ENCODE measurements at regions not wholly inside any gene's neighbourhood (a gene's known extent, or its start where the extent isn't known, plus 50 kb on each side); places are given as distances from the start of the nearest gene placed in this dataset.

DNA sequence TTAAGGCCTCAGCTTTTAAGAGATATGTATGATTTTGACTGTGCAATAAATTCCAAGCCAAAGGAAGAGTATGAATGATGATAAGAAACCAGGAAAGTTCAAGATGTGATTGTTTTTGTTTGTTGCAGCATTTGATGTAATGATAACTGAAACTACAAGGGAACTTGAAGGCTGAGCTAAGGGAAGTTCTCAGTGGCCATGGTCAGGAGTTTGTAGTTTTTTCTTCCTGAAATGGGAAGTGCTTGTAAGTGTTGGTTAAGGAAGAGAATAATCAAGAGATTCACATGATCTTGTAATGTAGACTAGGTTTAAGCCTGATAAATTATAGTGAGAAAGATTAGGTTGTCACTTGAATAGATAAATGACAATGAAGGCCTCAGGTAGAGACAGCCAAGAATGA lies 53.4 kb downstream of the PTCHD4 start:
- no peak for DNase-seq

- no peak for DNase-seq
Measured at GRCh38 chr6:48048451-48049146, 62.4 kb downstream of the PTCHD4 start.

DNA sequence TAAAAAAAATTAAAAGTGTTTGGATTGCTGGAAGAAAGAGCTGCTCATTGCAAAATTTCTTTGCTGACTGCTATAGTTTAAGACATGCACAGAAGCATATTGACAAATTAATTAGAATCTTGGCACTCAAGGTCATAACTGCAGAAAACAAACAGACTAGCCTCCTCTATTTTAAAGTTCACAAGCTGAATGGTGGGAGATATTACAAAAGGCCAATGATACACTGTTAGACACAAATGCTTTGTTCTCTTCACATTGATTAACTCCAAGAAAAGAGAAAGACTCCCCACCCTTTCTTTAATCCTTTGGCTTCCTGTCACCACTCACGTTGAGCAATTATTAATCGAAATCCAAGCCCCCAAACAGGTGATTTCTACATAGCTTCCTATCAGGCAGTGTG lies 69.1 kb downstream of the PTCHD4 start:
- DNase-seq, result no peak

GRCh38 chr6:48037946-48038345 lies 73.1 kb downstream of the PTCHD4 start:
- DNase-seq, result no peak

DNA sequence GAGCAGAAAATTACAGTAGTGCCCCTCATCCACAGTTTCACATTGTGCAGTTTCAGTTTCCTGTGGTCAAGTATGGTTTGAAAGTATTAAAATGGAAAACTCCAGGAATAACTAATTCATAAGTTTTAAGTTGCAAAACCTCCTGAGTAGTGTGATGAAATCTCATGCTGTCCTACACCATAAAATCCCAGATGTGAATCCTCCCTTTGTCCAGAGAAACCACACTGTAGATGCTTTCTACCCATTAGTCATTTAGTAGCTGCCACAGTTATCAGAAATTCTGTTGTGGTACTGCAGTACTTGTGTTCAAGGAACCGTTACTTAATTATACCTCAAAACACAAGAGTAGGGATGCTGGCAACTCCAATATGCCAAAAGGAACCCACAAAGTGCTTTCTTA lies 74.7 kb downstream of the PTCHD4 start:
- no peak for DNase-seq

- DNase-seq, result no peak
Measured at GRCh38 chr6:48032151-48032550, 78.8 kb downstream of the PTCHD4 start.

- DNase-seq, result no peak
Measured at GRCh38 chr6:48031711-48032110, 79.3 kb downstream of the PTCHD4 start.

- no peak for DNase-seq
Measured at GRCh38 chr6:48027704-48028435, 83.1 kb downstream of the PTCHD4 start.

DNA sequence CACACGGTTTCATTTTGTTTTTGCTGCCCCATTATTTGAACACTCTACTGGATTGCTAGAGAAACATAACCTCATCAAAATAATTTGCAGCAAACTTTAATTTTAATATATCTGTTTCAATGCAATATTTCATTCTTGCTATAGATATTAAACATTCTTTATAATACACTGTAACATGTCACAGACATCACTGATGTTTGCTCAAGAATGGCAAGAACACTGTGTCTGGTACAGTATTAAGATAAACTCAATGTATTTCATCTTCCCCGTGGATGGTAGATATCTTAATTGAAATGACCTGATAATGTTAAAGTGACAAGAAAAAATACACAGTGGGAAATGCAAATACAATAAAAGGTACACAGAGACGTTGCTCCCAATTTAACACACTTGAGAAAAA lies 86.0 kb downstream of the PTCHD4 start:
- DNase-seq, result no peak

GRCh38 chr6:48021904-48022303 lies 89.1 kb downstream of the PTCHD4 start:
- DNase-seq, result no peak

DNA sequence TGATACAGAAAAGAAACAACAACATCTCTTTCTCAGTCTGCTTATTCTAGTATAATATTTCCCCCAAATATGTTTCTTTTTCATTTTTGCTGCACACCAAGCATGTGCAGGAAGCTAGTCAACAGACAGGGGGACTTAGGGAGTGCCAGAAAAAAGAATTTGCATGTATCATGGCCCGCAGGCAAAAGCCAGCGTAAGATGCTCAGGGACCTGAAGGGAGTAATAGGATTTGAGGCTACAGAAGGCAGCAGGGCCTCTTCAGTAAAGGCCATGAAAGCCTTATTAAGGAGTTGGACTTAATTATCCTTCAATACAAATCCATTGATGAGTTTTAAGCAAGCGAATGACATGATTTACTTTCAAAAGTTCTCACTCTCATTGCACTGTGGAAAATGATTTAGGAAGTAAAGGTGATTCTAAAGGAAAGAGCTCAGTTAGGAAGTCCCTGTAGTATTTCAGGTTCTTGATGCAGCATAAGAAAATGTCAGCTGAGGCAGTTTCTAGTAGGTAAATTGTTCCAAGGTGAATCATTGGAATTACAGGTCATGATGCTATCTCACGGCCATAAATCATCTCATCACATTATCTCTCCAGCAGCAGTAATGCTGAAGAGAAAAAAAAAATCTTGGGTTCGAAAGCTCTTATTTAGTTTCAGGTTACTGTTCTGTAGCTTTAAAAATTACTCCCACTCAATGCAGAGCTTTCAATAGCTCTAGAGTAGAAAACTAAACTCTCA lies 94.8 kb downstream of the PTCHD4 start:
- DNase-seq, result no peak

DNA sequence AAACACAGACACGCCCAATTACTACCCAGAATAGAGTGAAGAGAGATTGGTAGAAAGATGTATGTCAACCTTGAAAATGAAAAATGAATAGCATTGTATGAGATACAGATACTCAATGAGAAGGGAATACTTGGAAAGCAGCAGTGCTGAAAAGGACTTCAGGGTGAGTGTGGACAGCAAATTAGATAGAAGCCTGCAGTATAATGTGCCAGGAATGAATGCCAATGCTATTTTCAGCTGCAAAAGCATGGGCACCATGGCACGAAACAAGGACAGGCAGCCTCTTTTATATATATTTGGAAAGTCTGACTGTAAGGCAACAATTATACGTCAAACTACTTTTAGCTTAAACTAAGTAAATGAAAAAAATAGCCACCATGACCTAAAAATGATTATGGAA lies 118.2 kb downstream of the PTCHD4 start:
- no peak for DNase-seq

- no peak for DNase-seq
Measured at GRCh38 chr6:47983491-47983890, 127.5 kb downstream of the PTCHD4 start.

GRCh38 chr6:47977314-47977713 lies 133.7 kb downstream of the PTCHD4 start:
- no peak for DNase-seq

GRCh38 chr6:47974106-47974505 lies 136.9 kb downstream of the PTCHD4 start:
- DNase-seq, result no peak

GRCh38 chr6:47970826-47971225 lies 140.2 kb downstream of the PTCHD4 start:
- no peak for DNase-seq

DNA sequence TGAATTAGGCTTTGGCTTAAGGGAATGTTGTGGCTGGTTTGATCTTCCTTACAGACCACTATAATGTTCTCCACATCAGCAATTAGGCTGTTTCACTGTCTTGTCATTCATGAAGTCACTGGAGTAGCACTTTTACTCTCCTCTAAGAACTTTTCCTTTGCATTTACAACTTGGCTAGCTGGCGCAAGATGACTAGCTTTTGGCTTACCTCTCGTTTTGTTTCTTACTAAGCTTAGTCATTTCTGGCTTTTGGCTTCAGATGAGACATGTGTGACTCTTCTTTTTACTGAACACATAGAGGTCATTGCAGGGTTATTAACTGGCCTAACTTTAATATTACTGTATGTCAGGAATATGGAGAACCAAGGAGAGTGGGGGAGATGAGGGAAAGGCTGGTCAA lies 143.2 kb downstream of the PTCHD4 start:
- no peak for DNase-seq

DNA sequence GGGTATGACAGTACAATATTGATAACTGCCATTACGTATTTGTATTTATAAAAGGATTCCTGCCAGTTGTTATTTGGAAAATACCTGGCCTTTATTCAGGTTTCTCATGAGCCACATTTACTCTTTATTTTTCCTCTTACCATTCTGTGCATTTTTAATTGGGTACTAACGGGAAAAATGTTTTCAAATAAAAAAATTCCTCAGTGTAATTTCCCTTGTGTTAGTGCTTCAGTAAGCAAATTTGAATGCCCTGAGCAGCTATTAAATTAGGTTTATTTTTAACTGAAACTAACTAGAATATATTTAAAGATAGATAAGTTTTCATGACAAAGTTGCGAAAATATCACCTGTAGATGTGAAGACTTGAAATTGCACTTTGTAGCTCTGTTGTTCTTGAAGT lies 146.0 kb downstream of the PTCHD4 start:
- no peak for DNase-seq

DNA sequence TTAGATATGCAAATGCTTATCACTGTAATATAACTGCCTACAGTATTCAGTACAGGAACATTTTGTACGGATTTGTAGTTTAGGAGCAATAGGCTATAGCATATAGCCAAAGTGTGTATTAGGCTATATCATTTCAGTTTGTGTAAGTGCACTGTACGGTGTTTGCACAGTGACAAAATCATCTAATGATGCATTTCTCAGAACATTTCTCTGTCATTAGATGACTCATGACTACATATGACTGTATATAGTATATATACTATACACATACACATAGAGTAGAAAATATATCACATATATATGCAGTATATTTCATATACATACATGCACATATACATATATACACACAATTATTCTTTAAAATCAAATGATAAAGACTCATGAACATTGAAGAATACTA lies 158.4 kb downstream of the PTCHD4 start:
- DNase-seq, result no peak

DNA sequence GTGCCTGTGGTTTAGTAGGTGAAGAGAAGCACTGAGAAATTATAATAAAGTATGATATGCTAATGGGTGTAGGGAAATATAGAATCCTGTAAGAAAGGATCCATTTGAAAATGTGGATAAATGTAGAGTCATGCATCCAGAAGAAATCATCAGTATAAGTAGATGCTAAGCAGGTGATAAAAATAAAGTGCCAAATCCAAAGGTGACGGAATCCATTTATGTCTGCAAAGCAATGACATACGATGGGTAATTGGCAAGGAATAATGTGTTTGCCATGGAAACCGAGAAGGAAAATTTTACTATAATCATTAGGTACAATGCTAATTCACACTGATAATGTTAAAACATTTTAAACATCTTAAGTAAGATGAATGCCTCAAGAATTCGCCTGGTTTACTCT lies 163.0 kb downstream of the OPN5 start:
- DNase-seq, result no peak

- DNase-seq, result no peak
Measured at GRCh38 chr6:47938405-47938804, 156.6 kb downstream of the OPN5 start.

GRCh38 chr6:47936820-47937219 lies 155.0 kb downstream of the OPN5 start:
- DNase-seq, result no peak

DNA sequence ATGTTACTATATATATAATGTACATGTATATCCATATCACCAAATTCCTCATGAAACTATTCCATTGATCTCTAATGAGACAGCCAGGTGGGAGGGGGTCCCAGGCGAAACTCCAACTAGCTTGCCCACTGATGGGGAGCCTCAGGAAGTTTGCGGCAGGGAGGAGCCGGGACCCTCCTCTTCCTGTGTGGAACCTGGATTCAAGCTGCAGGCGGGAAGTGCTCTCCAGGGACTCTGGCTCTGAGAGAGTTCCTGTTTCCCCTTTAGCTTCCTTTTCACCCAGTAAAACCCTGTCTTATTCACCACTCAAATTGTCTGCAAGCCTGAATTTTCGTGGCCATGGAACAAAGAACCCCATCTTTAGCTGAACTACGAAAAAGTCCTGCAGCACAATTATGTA lies 152.2 kb downstream of the OPN5 start:
- no peak for DNase-seq

DNA sequence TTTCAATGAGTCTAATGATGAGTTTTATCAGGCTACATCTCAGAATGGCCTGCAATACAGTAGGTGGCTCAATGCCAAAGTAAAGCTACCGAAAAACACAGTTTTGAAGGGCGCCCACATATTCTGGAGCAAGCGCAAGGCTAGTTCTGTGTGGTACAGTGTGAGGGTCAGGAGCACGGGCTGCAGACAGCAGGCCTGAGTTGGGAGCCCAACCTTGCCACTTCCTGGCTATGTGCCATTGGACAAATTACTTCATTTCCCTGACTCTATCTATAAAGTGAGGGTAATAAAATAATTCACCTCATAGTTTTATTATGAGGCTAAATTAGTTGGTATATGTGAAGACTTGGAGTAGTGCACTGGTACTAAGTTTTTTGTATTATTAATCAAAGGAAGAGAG lies 150.7 kb downstream of the OPN5 start:
- DNase-seq, result no peak

All from NCI-H526 treated with DMSO at 0.1 percent for 48 hours (cell line).